GM18909 (cell line): ENCODE measurements at regions not wholly inside any gene's neighbourhood (a gene's known extent, or its start where the extent isn't known, plus 50 kb on each side); places are given as distances from the start of the nearest gene placed in this dataset.
"Not testable (repeated sequence)": the region's sequence is repeated elsewhere in the genome, so short reads cannot be mapped to it uniquely, and the experiment has no call there.

ENCODE experiments used
- ATAC-seq: cut with Tn5 transposase; IDR thresholded peaks from one replicate; pipeline ENCODE4 v1.9.1; 2021; ENCODE audit warnings: mild to moderate bottlenecking; ENCODE audit not compliant: unreplicated experiment, poor library complexity

DNA sequence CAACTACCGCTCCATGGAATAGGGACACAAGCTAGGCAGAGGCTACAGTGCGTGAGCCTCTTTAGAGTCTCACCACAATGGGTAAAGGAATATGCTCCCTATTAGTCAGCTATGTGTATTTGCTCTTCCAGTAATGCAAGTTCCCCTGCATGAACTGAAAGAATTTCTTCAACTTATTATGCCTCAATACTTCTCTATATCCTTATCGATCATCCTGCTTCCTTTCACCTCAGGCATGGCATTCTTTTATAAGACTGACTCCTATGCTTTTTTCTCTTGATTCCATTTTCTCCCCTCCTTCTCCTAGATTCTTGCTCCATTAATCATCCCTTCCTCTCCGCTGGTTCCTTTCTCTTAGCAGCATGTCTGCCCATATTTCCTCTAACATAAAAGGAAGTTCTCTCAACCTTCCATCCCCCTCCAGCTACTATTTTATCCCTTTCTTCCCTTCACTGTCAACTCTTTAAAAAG lies 94.5 kb upstream of the CPM start:
- no peak for ATAC-seq

DNA sequence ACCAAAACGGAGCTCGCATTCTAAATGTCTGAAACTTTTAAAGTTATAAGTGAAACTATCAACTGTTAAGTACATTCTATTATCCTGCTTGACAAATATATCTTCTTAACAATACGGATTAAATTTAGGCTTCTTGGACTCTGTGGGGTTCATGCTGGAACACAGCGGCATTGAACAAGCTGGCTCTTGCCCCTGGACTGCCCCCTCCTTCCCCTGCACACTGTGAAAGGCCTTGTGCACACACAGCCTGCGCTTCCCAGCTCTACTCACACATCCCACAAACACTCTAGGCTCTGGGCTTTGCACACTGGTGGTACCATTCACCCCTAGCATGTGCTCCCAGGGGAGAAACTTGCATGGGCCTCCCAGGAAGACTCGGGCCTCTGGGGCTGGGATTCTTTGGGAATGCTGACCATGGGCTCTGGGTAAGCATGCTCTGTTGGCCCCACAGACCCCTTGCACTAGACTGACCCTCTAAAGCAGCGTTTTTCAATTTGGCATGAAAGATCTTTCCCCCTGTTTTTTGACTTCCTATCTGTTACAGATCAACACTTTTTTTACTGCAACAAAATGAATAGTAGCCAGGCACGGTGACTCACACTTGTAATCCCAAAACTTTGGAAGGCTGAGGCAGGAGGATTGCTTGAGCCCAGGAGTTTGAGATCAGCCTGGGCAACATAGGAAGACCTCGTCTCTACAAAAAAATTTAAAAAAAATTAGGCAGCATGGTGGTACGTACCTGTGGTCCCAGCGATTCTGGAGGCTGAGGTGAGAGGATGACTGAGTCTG lies 96.2 kb upstream of the CPM start:
- ATAC-seq, result no peak

DNA sequence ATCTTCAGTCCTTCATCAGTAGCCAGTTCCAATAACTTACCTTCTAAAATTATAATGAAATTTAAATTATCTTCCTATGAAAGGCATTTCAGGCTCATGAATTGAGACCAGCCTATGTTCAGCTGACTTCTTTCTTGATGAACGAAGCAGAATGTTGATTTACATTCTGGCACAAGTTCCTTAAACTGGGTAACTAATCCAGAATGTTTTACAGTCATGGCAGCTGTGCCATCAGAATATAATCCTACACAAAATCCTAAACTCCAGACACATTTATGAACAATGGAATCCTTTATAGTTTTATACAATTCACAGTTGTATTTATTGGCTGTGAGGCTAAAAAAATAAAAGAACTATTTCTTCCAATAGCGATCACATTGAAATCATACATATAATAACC lies 97.3 kb upstream of the CPM start:
- ATAC-seq, result no peak

DNA sequence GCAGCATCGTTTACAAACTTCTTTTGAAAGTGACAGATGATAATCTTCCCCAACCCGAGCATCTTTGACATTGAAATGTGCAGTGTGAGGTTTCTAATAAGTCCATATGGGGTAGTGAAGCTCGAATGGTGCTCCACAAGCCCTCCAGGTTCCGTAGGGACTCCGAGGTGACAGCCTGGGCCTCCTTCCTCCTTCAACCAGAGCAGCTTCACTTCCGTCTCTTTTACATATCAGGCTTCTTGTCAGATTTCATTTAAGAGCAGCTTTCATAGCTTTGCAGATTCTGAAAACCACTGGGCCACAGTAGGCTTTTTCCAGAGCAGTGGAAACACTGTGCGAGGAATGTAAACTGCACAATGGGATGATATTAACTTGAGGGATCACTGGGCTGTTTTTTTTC lies 103.6 kb upstream of the CPM start:
- no peak for ATAC-seq

GRCh38 chr12:69036999-69037398 lies 104.0 kb upstream of the CPM start:
- ATAC-seq, result no peak

- no peak for ATAC-seq
Measured at GRCh38 chr12:69039911-69040310, 106.9 kb upstream of the CPM start.

GRCh38 chr12:69042557-69042956 lies 109.6 kb upstream of the CPM start:
- no peak for ATAC-seq

GRCh38 chr12:69042970-69043369 lies 110.0 kb upstream of the CPM start:
- no peak for ATAC-seq

GRCh38 chr12:69044887-69045286 lies 111.9 kb upstream of the CPM start:
- ATAC-seq, result no peak

GRCh38 chr12:69045430-69045829 lies 112.5 kb upstream of the CPM start:
- no peak for ATAC-seq

DNA sequence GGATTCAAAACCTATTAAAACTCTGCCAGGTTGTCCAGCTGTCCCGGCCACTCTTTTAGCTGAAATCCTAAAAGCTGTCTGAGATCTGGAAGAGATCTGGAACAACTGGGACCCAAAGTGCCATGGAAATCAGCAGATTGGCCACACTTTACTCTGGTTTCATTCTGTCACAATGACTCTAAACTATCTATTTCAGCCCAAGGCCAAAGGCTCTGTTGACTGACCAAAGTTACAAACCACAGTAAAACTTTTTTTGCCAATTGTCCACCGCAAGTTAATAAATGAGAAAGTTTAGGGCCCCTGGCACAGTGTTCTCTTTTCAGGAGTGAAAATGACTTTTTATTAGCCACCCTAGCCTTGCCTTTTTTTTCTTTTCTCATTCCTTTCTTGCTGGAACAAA lies 113.4 kb upstream of the CPM start:
- ATAC-seq, result no peak

DNA sequence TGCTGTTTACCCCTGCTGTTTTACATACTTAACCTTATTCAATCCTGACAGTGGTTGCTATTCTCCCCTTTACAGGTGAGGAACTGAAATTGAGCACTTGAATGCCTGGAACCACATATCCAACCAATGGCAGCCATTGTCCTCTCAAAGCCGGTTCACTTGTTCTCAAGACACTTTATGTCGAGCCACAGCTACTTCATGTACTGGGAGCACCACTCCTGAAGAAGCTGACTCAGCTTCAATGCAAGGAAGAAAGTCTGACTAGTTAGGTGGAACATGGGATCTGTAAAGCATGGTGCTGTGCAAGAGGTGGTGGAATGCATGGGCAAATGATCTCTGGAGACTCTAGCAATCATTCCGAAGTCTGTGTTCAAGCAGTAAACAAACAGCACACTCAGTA lies 113.9 kb upstream of the CPM start:
- no peak for ATAC-seq

GRCh38 chr12:69047990-69048389 lies 115.0 kb upstream of the CPM start:
- no peak for ATAC-seq

DNA sequence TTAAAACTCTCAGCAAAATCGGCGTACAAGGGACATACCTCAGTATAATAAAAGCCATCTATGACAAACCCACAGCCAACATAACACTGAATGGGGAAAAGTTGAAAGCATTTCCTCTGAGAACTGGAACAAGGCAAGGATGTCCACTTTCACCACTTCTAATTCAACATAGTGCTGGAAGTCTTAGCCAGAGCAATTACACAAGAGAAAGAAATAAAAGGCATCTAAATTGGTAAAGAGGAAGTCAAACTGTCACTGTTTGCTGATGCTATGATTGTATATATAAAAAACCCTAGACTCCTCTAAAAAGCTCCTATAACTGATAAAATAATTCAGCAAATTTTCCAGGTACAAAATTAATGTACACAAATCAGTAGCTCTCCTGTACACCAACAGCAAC lies 116.9 kb upstream of the CPM start:
- ATAC-seq, result not testable (repeated sequence)

DNA sequence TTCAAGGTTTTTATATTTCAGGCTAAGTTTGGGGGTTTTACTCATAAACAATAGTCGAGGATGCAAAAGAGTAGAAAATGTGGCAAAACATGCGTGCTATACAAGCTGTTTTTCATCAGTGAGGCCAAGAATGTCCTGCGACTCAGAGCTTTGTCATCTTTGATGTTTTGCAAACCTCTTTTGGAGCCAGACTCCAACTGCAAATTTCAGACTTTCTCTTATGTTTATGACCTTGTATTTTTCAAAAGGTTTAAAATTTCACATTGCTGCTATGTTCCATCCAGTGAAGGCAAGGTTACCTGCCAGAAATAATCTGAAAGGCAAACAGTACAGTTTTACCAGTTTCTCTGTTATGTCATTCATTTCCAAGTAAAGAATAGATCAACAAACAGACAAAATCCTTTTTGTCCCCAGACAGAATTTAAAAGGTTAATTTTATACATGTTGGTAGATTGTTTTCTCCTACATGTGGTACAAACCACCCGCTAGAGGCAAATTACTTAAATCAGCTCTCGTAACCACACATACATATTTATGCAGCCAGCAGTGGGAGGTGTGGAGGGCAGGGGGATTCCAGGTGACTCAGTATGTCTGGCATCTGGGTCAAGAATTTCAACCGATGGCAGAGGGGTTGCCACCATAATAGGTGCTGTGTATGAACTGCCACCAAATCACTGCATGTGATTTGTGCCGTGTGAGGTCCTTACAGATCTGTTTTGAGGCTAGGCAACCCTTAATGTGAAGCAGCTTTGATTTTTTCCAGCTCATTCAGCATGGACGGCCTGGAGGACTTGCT lies 119.8 kb upstream of the CPM start:
- peak; percentile 56 for ATAC-seq

DNA sequence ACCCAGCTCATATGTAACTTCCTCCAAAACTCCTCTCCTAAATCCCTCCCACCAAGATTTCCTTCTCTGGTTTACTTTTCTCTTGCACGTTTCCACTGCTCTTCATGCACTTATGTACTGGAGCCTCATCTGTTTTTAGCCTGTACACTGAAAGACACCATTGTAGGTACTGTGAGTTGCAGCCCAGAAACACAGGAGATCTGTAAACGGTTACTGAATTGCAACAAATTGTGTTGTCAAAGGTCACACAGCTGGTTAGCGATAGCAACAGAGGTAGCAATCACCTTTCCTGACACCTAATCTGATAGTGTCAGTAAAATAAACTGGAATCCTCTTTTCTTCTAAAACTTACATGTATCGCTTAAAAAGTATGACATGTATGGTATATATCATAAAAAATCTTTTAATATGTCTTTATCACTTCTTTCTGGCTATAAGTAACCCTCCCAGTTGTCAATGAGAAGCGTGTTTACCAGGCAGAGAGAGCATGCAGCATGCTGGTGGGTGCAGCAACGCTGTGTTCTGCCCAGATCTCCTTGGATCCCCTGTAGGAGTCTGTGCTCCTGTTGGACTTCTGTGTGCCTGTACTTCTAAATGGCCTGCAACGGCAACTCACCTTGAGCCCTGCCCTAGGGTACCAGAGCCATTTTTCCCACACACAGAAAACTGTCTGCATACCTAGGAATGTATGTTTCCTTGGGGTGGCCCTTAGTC lies 121.5 kb upstream of the CPM start:
- no peak for ATAC-seq

DNA sequence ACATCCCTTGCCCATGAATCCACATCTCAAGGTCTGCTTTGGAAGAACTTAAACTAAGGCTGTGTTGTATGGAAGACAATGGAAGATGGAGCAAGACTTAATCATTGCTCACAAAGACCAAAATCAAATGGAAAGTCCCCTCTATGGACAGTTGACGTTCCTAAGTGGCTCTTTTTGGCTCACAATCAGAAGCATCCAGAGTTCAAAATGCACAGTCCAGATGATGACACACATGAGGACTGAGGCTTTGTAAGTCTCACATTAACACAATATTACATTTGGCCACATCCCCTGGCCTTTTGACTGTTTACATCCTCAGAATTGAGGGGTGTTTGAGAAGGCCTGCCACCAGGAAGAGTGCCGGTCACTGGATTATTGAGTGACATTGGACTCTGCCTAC lies 122.3 kb upstream of the CPM start:
- ATAC-seq, result no peak

DNA sequence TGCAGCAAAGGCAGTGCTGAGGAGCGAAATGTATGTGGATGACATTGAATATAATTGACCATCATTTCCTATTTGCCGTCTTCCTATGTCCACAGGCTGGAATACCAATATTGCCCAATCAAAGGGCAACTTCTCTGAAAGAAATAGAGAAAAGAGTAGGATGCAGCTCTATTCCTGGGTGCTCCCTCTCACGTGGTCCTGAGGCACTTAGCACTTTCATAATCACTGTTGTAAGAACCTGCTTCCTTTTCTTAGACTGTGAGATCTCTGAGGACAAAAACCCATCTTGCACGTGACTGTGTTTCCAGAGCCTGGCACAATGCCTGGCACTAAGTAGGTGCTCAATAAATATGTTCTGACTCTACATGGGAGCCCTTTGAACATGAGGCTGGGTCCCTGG lies 122.7 kb upstream of the CPM start:
- ATAC-seq, result no peak

DNA sequence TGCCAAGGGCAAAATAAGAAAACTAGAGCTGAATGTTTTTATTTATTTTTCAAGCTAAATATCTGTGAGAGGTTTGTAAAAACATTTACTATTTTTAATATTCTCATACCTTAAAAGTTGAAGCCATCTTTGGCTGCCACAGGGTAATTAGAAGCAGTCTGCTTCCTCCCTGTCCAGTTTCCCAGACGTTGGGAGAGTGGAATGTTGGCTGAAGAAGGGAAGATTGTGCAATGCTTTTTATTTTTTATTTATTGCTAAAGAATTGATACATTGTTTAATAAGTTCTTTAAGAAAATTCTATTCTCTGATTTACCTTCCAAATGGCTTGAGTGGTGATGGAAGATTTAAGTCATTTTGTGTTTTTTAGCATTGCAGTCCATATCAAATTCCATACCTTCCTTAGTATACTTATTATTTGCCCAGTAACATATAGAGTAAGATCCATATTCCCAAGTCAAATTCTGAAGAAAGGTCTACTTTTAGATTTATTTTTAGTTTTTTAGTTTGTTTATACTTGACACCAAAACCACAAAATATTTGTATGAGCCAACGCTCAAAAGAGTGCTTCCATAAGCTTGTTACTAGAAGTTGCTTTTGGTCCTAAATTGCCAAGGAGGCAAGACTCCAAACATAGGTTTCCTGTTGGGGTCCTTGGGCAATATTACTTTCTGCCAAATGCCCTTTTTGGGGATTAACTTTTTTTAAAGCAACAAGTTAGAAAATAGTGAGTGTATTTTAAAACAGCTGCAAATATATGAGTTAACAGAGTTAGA lies 124.0 kb upstream of the CPM start:
- no peak for ATAC-seq

DNA sequence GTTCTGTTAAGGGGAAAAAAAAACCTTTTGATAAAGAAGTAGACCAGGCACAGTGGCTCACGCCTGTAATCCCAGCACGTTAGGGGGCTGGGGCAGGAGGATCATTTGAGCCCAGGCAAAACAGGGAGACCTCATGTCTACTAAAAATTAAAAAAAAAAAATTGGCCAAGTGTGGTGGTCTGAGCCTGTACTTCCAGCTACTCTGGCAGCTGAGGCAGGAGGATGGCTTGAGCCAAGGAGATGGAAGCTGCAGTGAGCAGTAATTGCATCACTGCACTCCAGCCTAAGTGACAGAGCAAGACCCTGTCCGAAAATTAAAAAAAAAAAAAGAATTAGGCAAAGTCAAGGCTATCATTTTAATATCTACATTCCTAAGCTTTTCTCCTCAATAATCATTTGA lies 124.8 kb upstream of the CPM start:
- no peak for ATAC-seq
